ENCODE measurements at regions not wholly inside any gene's neighbourhood (a gene's known extent, or its start where the extent isn't known, plus 50 kb on each side); places are given as distances from the start of the nearest gene placed in this dataset.

- Histone ChIP-seq H3K27ac (no peak overlapping the region), H3K36me3 (no peaks in the 10 kb centered on the region), H3K9me3 (no peaks in the 10 kb centered on the region), H3K4me1 (no peaks in the 10 kb centered on the region), H3K4me3 (no peak overlapping the region), H3K27me3 (peaks cover 0 to 12% (median 0%) of the 10 kb centered on the region in 3 donors)
- TF ChIP-seq EP300 (IDR thresholded peaks at IDR 0.05) (no peak), CTCF (IDR thresholded peaks at IDR 0.05) (no peak), POLR2AphosphoS5 (IDR thresholded peaks at IDR 0.05) (no peak), POLR2A (IDR thresholded peaks at IDR 0.05) (no peak)
- WGBS, 5 donors, result 43 to 63% (median 59%) methylated on average over 7 of the region's 7 CpGs
- peak in 1 of 2 donors; percentile 29 for DNase-seq
- intact Hi-C loops (cut with DNase I; ENCODE audit: low total_unique reads), result no loop called here
These were observed 63.5 kb downstream of the PJA1 start for GRCh38 chrX:69101683-69102251.

GRCh38 chrX:69100478-69100877 is 64.8 kb downstream of the PJA1 start:
- no peak for DNase-seq
- no peak for TF ChIP-seq POLR2AphosphoS5 (IDR thresholded peaks at IDR 0.05)
- no peak for TF ChIP-seq CTCF (IDR thresholded peaks at IDR 0.05)
- no peak for TF ChIP-seq EP300 (IDR thresholded peaks at IDR 0.05)

GRCh38 chrX:69097451-69098236 is 67.6 kb downstream of the PJA1 start:
- H3K27me3 ChIP-seq, result peaks cover 0 to 11% (median 0%) of the 10 kb centered on the region in 3 donors
- TF ChIP-seq EP300 (IDR thresholded peaks at IDR 0.05) (no peak), POLR2A (IDR thresholded peaks at IDR 0.05) (no peak), CTCF (IDR thresholded peaks at IDR 0.05) (no peak), POLR2AphosphoS5 (IDR thresholded peaks at IDR 0.05) (no peak)
- no peak overlapping the region for H3K27ac ChIP-seq
- WGBS, 5 donors, result 81 to 85% (median 82%) methylated on average over 11 to 14 of the region's 14 CpGs
- no peak for DNase-seq
- H3K4me3 ChIP-seq, result no peak overlapping the region
- intact Hi-C loops (cut with DNase I; ENCODE audit: low total_unique reads), result no loop called here
- H3K36me3 ChIP-seq, result no peaks in the 10 kb centered on the region
- no peaks in the 10 kb centered on the region for H3K9me3 ChIP-seq
- H3K4me1 ChIP-seq, result no peaks in the 10 kb centered on the region

More at GRCh38 chrX:69100478-69100877, 64.8 kb downstream of the PJA1 start:
- Histone ChIP-seq H3K4me1 (no peaks in the 10 kb centered on the region), H3K36me3 (no peaks in the 10 kb centered on the region), H3K27me3 (peaks cover 0 to 7% (median 0%) of the 10 kb centered on the region in 3 donors), H3K4me3 (no peak overlapping the region), H3K27ac (no peak overlapping the region), H3K9me3 (no peaks in the 10 kb centered on the region)
- WGBS, 5 donors, result 60 to 100% (median 92%) methylated on average over 1 to 4 of the region's 4 CpGs
- intact Hi-C loops (cut with DNase I; ENCODE audit: low total_unique reads), result no loop called here

- Histone ChIP-seq H3K27ac (no peak overlapping the region), H3K4me1 (no peaks in the 10 kb centered on the region), H3K4me3 (no peak overlapping the region), H3K27me3 (peaks cover 0 to 11% (median 0%) of the 10 kb centered on the region in 3 donors), H3K36me3 (no peaks in the 10 kb centered on the region), H3K9me3 (no peaks in the 10 kb centered on the region)
- 48 to 71% (median 55%) methylated on average over 7 of the region's 7 CpGs for WGBS, 5 donors
- no peak for TF ChIP-seq EP300 (IDR thresholded peaks at IDR 0.05)
- no peak for TF ChIP-seq POLR2A (IDR thresholded peaks at IDR 0.05)
- TF ChIP-seq POLR2AphosphoS5 (IDR thresholded peaks at IDR 0.05), result no peak
- TF ChIP-seq CTCF (IDR thresholded peaks at IDR 0.05), result no peak
- DNase-seq, result no peak
- intact Hi-C loops (cut with DNase I; ENCODE audit: low total_unique reads), result no loop called here
These were observed 68.3 kb downstream of the PJA1 start for GRCh38 chrX:69096963-69097362.

Measured in stomach (tissue), 8 donors.